GM12891 (cell line): ENCODE measurements at regions not wholly inside any gene's neighbourhood (a gene's known extent, or its start where the extent isn't known, plus 50 kb on each side); places are given as distances from the start of the nearest gene placed in this dataset.

Experiments used
- DNase-seq: peaks from one replicate; pipeline ENCODE4 v3.0.0; 2011; ENCODE audit warnings: low spot score; ENCODE audit not compliant: insufficient read length
- FAIRE-seq: peaks from 2 replicates; lab custom pipeline; 2011; peaks lifted over from hg19 to GRCh38; lab: Jason Lieb, UNC
- PAX5 ChIP-seq: IDR thresholded peaks from 2 replicates; pipeline ENCODE4 v1.6.1; 2011; ENCODE audit warnings: low read length, moderate library complexity, mild to moderate bottlenecking; ENCODE audit not compliant: insufficient read depth, severe bottlenecking
- POLR2A ChIP-seq: IDR thresholded peaks from 2 replicates; pipeline ENCODE4 v1.6.1; 2011; ENCODE audit warnings: low read depth, low read length, control low read depth
- POLR2AphosphoS5 ChIP-seq: IDR thresholded peaks from 2 replicates; pipeline ENCODE4 v1.6.1; 2011; ENCODE audit warnings: low read depth, low read length, control low read depth
- POU2F2 ChIP-seq: IDR thresholded peaks from 2 replicates; pipeline ENCODE4 v1.6.1; 2011; ENCODE audit warnings: low read depth, mild to moderate bottlenecking, control low read depth, low read length, moderate library complexity
- SPI1 ChIP-seq: IDR thresholded peaks from 2 replicates; pipeline ENCODE4 v1.6.1; 2011; ENCODE audit warnings: low read depth, low read length, control low read depth
- TAF1 ChIP-seq: IDR thresholded peaks from 2 replicates; pipeline ENCODE4 v1.6.1; 2011; ENCODE audit warnings: low read depth, low read length, control low read depth

- TF ChIP-seq PAX5 (no peak), POU2F2 (no peak), POLR2AphosphoS5 (no peak), TAF1 (no peak), POLR2A (no peak), SPI1 (no peak)
- DNase-seq, result no peak
- no peak for FAIRE-seq
Measured at GRCh38 chr2:185934232-185934631, 195.6 kb downstream of the FSIP2 start.

- FAIRE-seq (no peak), DNase-seq (no peak)
- TF ChIP-seq POLR2A, result no peak
- TF ChIP-seq POLR2AphosphoS5, result no peak
- TF ChIP-seq TAF1, result no peak
- TF ChIP-seq SPI1, result no peak
- TF ChIP-seq POU2F2, result no peak
- no peak for TF ChIP-seq PAX5
Measured at GRCh38 chr2:185939858-185940257, 201.3 kb downstream of the FSIP2 start.

GRCh38 chr2:185942855-185943254 lies 204.3 kb downstream of the FSIP2 start:
- FAIRE-seq (no peak), DNase-seq (no peak)
- no peak for TF ChIP-seq POLR2A
- TF ChIP-seq POLR2AphosphoS5, result no peak
- no peak for TF ChIP-seq TAF1

GRCh38 chr2:185947722-185948121 lies 209.1 kb downstream of the FSIP2 start:
- TF ChIP-seq PAX5 (no peak), SPI1 (no peak), TAF1 (no peak), POLR2AphosphoS5 (no peak), POU2F2 (no peak), POLR2A (no peak)
- FAIRE-seq (no peak), DNase-seq (no peak)

GRCh38 chr2:185952100-185952499 lies 213.5 kb downstream of the FSIP2 start:
- TF ChIP-seq POLR2A (no peak), TAF1 (no peak), POLR2AphosphoS5 (no peak), POU2F2 (no peak), SPI1 (no peak), PAX5 (no peak)
- no peak for FAIRE-seq
- no peak for DNase-seq

- FAIRE-seq, result no peak
- TF ChIP-seq POU2F2 (no peak), PAX5 (no peak), SPI1 (no peak), TAF1 (no peak), POLR2AphosphoS5 (no peak), POLR2A (no peak)
- no peak for DNase-seq
Measured at GRCh38 chr2:185954389-185954788, 215.8 kb downstream of the FSIP2 start.

- FAIRE-seq, result no peak
- DNase-seq, result no peak
- no peak for TF ChIP-seq POLR2A
- TF ChIP-seq POU2F2, result no peak
- TF ChIP-seq POLR2AphosphoS5, result no peak
- no peak for TF ChIP-seq PAX5
- TF ChIP-seq SPI1, result no peak
- TF ChIP-seq TAF1, result no peak
Measured at GRCh38 chr2:185955050-185955449, 216.4 kb downstream of the FSIP2 start.

GRCh38 chr2:185967335-185967734 lies 228.7 kb downstream of the FSIP2 start:
- TF ChIP-seq POLR2A (no peak), SPI1 (no peak), PAX5 (no peak), POLR2AphosphoS5 (no peak), POU2F2 (no peak), TAF1 (no peak)
- FAIRE-seq, result no peak
- DNase-seq, result no peak

- no peak for DNase-seq
- TF ChIP-seq POLR2A, result no peak
- TF ChIP-seq POLR2AphosphoS5, result no peak
- TF ChIP-seq POU2F2, result no peak
- TF ChIP-seq SPI1, result no peak
- TF ChIP-seq PAX5, result no peak
- TF ChIP-seq TAF1, result no peak
- no peak for FAIRE-seq
Measured at GRCh38 chr2:185970148-185970852, 231.7 kb downstream of the FSIP2 start.

- no peak for FAIRE-seq
- TF ChIP-seq TAF1, result no peak
- TF ChIP-seq SPI1, result no peak
- no peak for TF ChIP-seq PAX5
- TF ChIP-seq POU2F2, result no peak
- TF ChIP-seq POLR2A, result no peak
- TF ChIP-seq POLR2AphosphoS5, result no peak
- no peak for DNase-seq
Measured at GRCh38 chr2:185978634-185979407, 240.2 kb downstream of the FSIP2 start.
